Neural progenitor cell (in vitro differentiated cells): ENCODE measurements at regions not wholly inside any gene's neighbourhood (a gene's known extent, or its start where the extent isn't known, plus 50 kb on each side); places are given as distances from the start of the nearest gene placed in this dataset.

ENCODE experiments used
- DNase-seq: peaks from one replicate; pipeline ENCODE4 v3.0.0-alpha.2; 2016; ENCODE audit warnings: low spot score
- H2AFZ ChIP-seq: fragments of 200-600 bp; sonication (generic); replicated peaks from 2 replicates; pipeline ENCODE4 v1.6.1; 2016; ENCODE audit warnings: antibody characterized with exemption
- H3F3A ChIP-seq: fragments of 200-600 bp; sonication (generic); 2 replicates; pipeline ENCODE4 v1.6.1; 2016; ENCODE audit warnings: antibody characterized with exemption, low read depth
- H3K27ac ChIP-seq: fragments of 200-600 bp; sonication (generic); 2 replicates; pipeline ENCODE4 v1.5.1; 2016; ENCODE audit warnings: mild to moderate bottlenecking
- H3K27me3 ChIP-seq: fragments of 200-600 bp; sonication (generic); 2 replicates; pipeline ENCODE4 v1.6.1; 2016; ENCODE audit warnings: mild to moderate bottlenecking, moderate library complexity
- H3K36me3 ChIP-seq: fragments of 200-600 bp; sonication (generic); 2 replicates; pipeline ENCODE4 v1.5.1; 2016
- H3K4me1 ChIP-seq: fragments of 200-600 bp; sonication (generic); 2 replicates; pipeline ENCODE4 v1.6.1; 2016; ENCODE audit warnings: mixed run types
- H3K4me2 ChIP-seq: fragments of 200-600 bp; sonication (generic); 2 replicates; pipeline ENCODE4 v1.6.1; 2016
- H3K4me3 ChIP-seq: fragments of 200-600 bp; sonication (generic); 2 replicates; pipeline ENCODE4 v1.5.1; 2016
- H3K79me2 ChIP-seq: fragments of 200-600 bp; sonication (generic); 2 replicates; pipeline ENCODE4 v1.6.1; 2016; ENCODE audit warnings: low read depth
- H3K9ac ChIP-seq: fragments of 200-600 bp; sonication (generic); 2 replicates; pipeline ENCODE4 v1.6.1; 2016
- H3K9me3 ChIP-seq: fragments of 200-600 bp; sonication (generic); 2 replicates; pipeline ENCODE4 v1.5.1; 2016; ENCODE audit warnings: low read depth
- H4K20me1 ChIP-seq: fragments of 200-600 bp; sonication (generic); 2 replicates; pipeline ENCODE4 v1.6.1; 2016; ENCODE audit warnings: low read depth
- H3K27ac Mint-ChIP-seq: 3 replicates; pipeline ENCODE4 v1.8.0; 2021; ENCODE audit warnings: mixed read lengths
- H3K27me3 Mint-ChIP-seq: 2 replicates; pipeline ENCODE4 v1.8.0; 2022; ENCODE audit warnings: low read depth, mild to moderate bottlenecking, inconsistent platforms, moderate library complexity, mixed read lengths; ENCODE audit not compliant: insufficient read depth
- H3K36me3 Mint-ChIP-seq: 3 replicates; pipeline ENCODE4 v1.8.0; 2021; ENCODE audit warnings: mixed read lengths
- H3K4me1 Mint-ChIP-seq: 3 replicates; pipeline ENCODE4 v1.8.0; 2021; ENCODE audit warnings: mixed read lengths
- H3K4me3 Mint-ChIP-seq: 3 replicates; pipeline ENCODE4 v1.8.0; 2021; ENCODE audit warnings: mild to moderate bottlenecking, moderate library complexity, mixed read lengths
- H3K9me3 Mint-ChIP-seq: 3 replicates; pipeline ENCODE4 v1.8.0; 2020; ENCODE audit warnings: mixed read lengths
- EZH2 ChIP-seq: fragments of 200-600 bp; sonication (generic); IDR thresholded peaks from 2 replicates; pipeline ENCODE4 v1.6.1; 2017; ENCODE audit warnings: antibody characterized with exemption, mild to moderate bottlenecking, moderate library complexity
- EZH2phosphoT487 ChIP-seq: fragments of 200-600 bp; sonication (generic); IDR thresholded peaks from 2 replicates; pipeline ENCODE4 v1.6.1; 2017; ENCODE audit warnings: antibody characterized with exemption
- TF ChIP-seq, protein P1 (sequence below): fragments of 200-600 bp; sonication (generic); IDR thresholded peaks from 2 replicates; pipeline ENCODE4 v1.5.1; 2017; ENCODE audit warnings: antibody characterized with exemption, mild to moderate bottlenecking

DNA sequence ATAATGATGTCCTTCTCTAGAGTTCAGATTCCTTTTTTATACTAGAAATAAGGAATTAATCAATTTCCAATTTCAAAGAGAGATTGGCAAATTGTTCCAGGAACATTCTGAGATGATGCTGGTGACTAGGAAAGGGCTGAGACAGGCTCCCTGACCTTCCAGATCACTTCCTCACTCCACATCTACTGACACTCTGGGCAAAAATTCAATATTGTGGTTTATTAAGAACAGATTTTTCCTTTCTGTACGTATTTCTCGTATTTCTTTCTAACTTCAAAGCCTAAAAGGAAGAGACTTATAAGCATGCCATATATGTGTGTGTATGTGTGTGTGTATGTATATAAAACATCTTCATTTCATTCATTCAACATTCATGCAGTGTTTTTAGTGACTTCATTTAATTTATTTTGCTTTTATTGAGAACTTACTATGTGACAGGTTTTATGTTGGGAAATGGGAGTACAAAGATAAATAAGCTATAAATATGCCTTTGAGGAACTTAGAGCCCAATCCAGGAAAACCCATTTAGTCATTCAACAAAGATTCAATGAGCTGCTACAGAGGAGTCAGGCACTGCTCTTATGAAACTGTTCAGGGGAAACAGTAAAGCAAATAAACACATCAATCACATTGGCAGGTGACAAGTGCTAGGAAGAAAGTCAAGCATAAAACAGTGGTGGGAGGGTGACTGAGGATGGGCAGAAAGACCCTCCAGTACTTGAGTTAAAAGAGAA, 137.9 kb downstream of the RDH14 start:
- Mint-ChIP-seq H3K4me1 (no peaks in the 10 kb centered on the region), H3K4me3 (no peak overlapping the region), H3K27ac (no peak overlapping the region), H3K9me3 (no peaks in the 10 kb centered on the region), H3K36me3 (no peaks in the 10 kb centered on the region), H3K27me3 (no peaks in the 10 kb centered on the region)
- no peaks in the 10 kb centered on the region for H3K4me1 ChIP-seq
- TF ChIP-seq EZH2 (no peak), EZH2phosphoT487 (no peak)
- TF ChIP-seq, protein P1, sequence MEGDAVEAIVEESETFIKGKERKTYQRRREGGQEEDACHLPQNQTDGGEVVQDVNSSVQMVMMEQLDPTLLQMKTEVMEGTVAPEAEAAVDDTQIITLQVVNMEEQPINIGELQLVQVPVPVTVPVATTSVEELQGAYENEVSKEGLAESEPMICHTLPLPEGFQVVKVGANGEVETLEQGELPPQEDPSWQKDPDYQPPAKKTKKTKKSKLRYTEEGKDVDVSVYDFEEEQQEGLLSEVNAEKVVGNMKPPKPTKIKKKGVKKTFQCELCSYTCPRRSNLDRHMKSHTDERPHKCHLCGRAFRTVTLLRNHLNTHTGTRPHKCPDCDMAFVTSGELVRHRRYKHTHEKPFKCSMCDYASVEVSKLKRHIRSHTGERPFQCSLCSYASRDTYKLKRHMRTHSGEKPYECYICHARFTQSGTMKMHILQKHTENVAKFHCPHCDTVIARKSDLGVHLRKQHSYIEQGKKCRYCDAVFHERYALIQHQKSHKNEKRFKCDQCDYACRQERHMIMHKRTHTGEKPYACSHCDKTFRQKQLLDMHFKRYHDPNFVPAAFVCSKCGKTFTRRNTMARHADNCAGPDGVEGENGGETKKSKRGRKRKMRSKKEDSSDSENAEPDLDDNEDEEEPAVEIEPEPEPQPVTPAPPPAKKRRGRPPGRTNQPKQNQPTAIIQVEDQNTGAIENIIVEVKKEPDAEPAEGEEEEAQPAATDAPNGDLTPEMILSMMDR, result no peak
- no peak overlapping the region for H3K4me2 ChIP-seq
- no peaks in the 10 kb centered on the region for H3K79me2 ChIP-seq
- H3K4me3 ChIP-seq, result no peak overlapping the region
- no peak overlapping the region for H3K9ac ChIP-seq
- H4K20me1 ChIP-seq, result no peaks in the 10 kb centered on the region
- no peak overlapping the region for H3K27ac ChIP-seq
- no peaks in the 10 kb centered on the region for H3F3A ChIP-seq
- no peaks in the 10 kb centered on the region for H3K27me3 ChIP-seq
- no peak for DNase-seq
- H3K9me3 ChIP-seq, result no peaks in the 10 kb centered on the region
- no peak overlapping the region for H2AFZ ChIP-seq
- H3K36me3 ChIP-seq, result no peaks in the 10 kb centered on the region

DNA sequence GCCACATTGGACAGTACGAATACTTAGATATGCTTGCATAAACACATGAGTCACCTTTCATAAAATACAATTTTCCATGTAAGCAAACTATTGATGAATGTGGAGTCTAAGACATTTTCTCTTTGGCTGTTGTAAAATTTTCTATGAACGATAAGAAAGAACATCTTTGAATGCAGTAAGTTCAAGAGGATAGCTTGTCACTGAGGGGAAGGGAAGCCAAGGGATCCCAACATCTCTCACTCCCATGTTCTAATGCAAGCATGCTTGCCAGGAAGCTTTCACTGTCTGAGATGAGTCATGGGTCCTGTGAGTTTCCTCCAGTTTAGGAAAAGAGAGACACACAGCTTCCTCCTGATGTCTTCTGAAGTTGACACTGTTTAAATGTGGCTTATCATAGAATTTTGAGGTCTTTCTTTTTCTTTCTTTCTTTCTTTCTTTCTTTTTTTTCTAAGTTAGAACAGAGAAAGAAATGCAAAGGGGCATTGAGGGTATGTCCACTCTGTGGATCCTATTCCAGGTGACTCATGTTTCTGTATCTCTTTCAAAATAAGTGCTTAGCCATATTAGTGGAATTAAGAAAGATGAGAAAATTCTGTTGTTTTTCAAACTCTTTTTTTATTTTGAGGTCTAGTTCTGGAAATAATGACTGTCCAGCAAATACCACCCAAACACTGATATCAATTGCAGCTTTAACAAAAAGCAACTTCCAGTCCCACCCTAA, 146.6 kb downstream of the RDH14 start:
- Histone ChIP-seq H3K4me2 (no peak overlapping the region), H3K79me2 (no peaks in the 10 kb centered on the region), H3K9ac (no peak overlapping the region), H3K36me3 (no peaks in the 10 kb centered on the region), H2AFZ (no peak overlapping the region), H3F3A (no peaks in the 10 kb centered on the region), H3K27me3 (no peaks in the 10 kb centered on the region), H3K4me3 (no peak overlapping the region), H3K9me3 (no peaks in the 10 kb centered on the region), H4K20me1 (no peaks in the 10 kb centered on the region), H3K4me1 (no peaks in the 10 kb centered on the region), H3K27ac (no peak overlapping the region)
- H3K9me3 Mint-ChIP-seq, result no peaks in the 10 kb centered on the region
- no peak for DNase-seq
- H3K4me1 Mint-ChIP-seq, result no peaks in the 10 kb centered on the region
- H3K4me3 Mint-ChIP-seq, result no peak overlapping the region
- TF ChIP-seq, protein P1, result no peak
- no peak overlapping the region for H3K27ac Mint-ChIP-seq
- no peaks in the 10 kb centered on the region for H3K36me3 Mint-ChIP-seq
- peaks cover 2% of the 10 kb centered on the region for H3K27me3 Mint-ChIP-seq

DNA sequence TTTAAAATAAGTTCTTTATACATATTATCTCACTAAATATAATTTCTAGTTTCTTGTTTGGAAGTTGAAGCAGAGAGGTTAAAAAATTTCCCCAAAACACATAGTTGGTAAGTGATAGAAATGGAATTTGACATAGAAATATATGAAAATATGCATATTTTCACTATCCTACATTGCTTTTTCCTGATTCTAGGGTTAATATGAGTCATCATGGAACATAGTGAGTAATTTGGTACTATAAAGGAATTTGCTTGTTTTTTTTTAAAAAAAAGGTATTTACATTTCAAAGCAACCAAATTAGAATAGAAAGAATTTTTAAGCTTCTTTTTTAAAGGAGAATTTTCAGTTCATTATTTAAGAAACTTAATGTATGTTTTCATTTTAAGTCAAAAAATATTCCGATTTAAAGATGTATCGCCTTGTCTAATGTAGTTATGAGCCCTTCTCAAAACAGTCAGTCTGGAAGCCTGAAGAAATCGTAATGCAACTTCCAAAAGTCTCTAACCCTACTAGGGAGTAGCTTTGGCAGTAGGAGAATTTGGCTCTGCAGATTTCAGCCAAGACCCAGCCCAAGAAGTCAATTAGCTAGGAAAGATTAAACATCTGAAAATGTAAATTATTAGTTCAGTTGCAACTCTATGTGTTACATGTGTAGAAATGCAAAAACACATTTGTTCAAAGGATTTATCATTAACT, 147.3 kb downstream of the RDH14 start:
- Histone ChIP-seq H4K20me1 (no peaks in the 10 kb centered on the region), H3K4me3 (no peak overlapping the region), H2AFZ (no peak overlapping the region), H3K27ac (no peak overlapping the region), H3K4me1 (no peaks in the 10 kb centered on the region), H3K4me2 (no peak overlapping the region), H3K36me3 (no peaks in the 10 kb centered on the region), H3K9ac (no peak overlapping the region), H3F3A (no peaks in the 10 kb centered on the region), H3K9me3 (no peaks in the 10 kb centered on the region), H3K27me3 (no peaks in the 10 kb centered on the region), H3K79me2 (no peaks in the 10 kb centered on the region)
- no peak for DNase-seq
- no peak overlapping the region for H3K27ac Mint-ChIP-seq
- no peaks in the 10 kb centered on the region for H3K9me3 Mint-ChIP-seq
- no peaks in the 10 kb centered on the region for H3K4me1 Mint-ChIP-seq
- H3K27me3 Mint-ChIP-seq, result peaks cover 2% of the 10 kb centered on the region
- no peaks in the 10 kb centered on the region for H3K36me3 Mint-ChIP-seq
- no peak overlapping the region for H3K4me3 Mint-ChIP-seq
- TF ChIP-seq, protein P1, result no peak
- no peak for TF ChIP-seq EZH2phosphoT487
- TF ChIP-seq EZH2, result no peak
